Stromal cell of bone marrow (primary cell): ENCODE measurements at regions not wholly inside any gene's neighbourhood (a gene's known extent, or its start where the extent isn't known, plus 50 kb on each side); places are given as distances from the start of the nearest gene placed in this dataset.
"Not testable (repeated sequence)": the region's sequence is repeated elsewhere in the genome, so short reads cannot be mapped to it uniquely, and the experiment has no call there.

Source experiments
- DNase-seq: peaks from one replicate; pipeline ENCODE4 v3.0.0-alpha.2; 2012; ENCODE audit warnings: low read depth

GRCh38 chr10:30763918-30764317, 134.4 kb upstream of the LYZL2 start:
- DNase-seq = no peak

- DNase-seq = no peak
These were observed 133.1 kb upstream of the LYZL2 start for GRCh38 chr10:30762620-30763019.

- DNase-seq = no peak
These were observed 129.9 kb upstream of the LYZL2 start for GRCh38 chr10:30759423-30759822.

DNA sequence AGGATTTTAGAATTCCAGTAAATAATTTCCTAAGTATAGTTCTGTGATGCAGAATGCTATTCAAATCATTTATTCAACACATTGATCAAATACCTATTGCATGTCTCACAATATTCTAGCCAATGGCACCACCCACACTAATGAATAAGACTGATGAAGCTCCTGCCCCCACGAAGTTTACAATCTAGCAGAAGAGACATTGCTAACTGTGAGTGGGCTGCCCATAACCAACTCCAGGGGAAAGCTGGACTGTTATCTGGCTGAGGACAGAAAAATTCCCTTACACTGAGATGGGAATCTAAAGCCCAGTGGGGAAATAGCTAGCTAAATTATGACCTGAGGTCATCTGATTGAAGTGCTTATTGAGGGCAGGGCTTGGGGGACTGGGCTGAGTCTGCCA, 128.8 kb upstream of the LYZL2 start:
- no peak for DNase-seq

- no peak for DNase-seq
These were observed 127.3 kb upstream of the LYZL2 start for GRCh38 chr10:30756896-30757295.

GRCh38 chr10:30756151-30756550, 126.6 kb upstream of the LYZL2 start:
- DNase-seq = no peak

GRCh38 chr10:30755441-30755953, 125.9 kb upstream of the LYZL2 start:
- no peak for DNase-seq

DNA sequence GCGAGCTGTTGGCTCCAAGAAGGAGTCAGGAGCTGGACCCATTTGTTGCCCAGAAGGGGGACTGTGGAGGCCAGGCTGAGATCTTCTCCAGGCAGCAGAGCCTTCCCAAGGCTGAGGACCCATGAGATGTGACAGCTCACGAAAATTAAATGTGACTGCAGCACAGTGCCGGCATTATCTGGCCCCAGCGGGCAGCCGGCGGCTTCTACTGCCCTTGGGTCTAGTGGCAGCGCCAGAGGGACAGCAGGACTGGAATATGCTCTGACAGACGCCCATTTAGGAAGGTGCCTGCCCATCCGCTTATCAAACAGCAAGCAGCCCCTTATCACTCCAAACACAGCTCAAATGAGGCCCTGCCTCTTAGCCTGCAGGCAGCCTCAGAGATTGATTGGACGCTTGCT, 122.9 kb upstream of the LYZL2 start:
- DNase-seq = no peak

DNA sequence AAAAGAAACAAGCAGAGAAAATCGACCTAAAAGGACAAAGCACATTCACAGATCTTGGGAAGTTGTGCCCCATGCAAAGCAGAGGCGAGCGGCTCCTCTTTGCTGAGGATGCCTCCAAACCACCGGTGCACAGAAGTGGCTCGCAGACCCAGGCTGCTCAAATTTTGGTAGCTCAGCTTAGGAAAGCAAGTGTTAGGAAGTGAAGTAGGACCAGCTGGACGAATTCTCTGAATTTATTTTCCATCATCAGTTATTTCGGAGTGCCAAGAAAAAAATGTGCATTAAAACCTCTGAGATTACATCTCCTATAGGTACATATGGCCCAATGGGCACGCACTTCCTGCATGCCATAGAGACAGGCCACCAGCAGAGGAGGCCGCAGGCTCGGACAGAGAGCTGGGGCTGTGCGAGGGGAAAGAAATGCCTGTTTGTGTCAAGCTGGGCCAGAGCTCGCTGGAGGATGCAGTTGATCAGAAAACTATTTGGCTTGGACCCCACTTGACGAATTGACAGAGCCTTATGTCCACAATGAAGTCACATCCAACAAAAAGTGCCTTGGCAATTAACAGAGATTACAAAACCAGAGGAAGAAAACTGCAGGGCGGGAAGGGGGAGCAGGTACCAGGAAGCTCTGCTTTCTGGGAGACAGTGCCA, 122.3 kb upstream of the LYZL2 start:
- DNase-seq = peak; percentile 50

GRCh38 chr10:30750971-30751677, 121.6 kb upstream of the LYZL2 start:
- DNase-seq = no peak

- DNase-seq = no peak
These were observed 119.8 kb upstream of the LYZL2 start for GRCh38 chr10:30749385-30749784.

DNA sequence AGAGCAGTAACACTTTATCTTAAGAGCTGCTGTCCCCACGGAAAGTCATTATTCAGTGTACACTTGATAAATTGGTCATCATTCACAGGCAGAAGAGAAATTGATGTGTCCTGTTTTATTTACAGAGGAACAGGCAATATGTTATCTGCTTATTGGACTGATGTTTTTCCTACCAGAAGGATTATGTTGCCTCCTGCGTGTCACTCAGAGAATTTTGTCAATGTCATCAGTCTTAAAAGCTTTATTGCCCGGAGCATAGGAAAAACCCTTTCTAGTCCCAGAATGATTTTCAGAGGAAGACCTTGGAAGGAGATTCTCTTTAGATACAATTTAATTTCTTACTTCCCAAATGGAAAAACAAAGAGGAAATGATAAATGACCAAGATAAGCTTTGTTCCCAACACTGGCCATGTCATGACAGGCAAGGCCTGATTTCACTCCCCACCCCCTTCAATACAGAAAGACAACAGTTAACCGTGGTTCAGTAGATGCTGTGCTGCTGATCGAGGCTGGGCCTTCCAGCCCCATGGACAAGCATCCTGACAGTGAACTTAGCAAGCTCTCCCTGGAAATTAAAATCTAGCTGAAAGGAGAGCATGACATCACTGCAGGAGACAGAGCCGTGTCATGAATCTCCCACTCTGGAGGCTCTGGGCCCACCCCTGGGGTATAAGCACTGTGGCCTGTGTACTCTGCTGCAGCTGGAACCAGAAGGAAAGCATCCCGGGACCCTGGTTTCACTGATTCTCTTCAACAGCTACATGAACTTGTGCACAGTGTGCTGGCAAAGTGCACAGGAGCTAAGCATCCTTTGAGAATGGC, 118.8 kb upstream of the LYZL2 start:
- DNase-seq = no peak

GRCh38 chr10:30747633-30748032, 118.1 kb upstream of the LYZL2 start:
- DNase-seq = no peak

GRCh38 chr10:30745953-30746352, 116.4 kb upstream of the LYZL2 start:
- no peak for DNase-seq

DNA sequence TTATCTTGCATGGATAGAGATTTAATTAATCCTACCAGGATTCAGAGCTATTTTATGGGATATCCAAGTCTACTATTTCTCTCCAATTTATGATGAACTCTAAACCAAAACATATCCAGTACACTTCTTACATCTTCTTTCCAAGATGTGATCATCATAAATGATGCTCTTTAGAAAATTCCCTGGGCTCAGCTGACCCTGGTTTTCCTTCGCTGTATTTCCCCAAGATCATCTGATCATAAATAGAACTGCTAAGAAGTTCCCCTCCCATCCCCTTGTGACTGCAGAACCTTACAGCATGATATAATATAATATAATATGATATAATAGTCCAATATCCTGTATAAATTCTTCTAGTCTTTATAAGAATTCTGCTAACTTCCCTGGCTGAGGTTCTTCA, 114.6 kb upstream of the LYZL2 start:
- no peak for DNase-seq

DNA sequence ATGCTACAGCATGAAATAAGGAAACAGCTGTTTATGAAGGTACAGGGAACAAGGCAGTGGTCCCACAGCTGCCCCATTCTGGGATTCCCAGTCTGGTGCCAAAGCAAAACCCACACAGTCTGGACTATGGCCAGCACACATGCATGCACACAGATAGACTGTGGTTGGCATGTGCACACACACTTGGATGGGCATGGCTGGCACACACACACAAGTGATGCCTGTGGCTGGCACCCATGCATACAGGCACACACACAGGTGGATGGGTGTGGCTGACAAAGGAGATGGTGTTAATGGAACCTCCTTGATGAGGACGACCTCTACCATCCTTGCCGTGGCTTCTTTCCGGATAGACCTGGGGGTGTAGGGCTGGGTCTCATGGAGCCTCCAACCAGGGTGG, 114.0 kb upstream of the LYZL2 start:
- DNase-seq = no peak

DNA sequence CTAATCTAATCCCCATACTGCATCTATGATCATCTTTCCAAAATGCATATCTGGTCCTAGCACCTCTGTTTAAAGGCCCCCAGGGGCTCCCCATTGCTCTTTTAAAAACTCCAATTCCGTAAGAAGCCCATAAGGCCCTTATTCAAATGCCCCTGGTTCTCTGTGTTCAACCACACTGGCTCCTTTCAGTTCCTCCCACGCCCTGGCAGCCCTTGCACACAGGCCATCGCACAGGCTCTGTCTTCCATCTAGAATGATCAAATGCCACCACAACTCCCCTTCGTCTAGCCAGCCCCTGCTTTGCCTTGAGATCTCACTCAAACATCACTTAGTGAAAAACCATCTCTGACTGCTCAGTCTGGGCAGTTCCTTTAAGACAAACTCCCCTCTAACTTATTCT, 112.9 kb upstream of the LYZL2 start:
- DNase-seq = no peak

DNA sequence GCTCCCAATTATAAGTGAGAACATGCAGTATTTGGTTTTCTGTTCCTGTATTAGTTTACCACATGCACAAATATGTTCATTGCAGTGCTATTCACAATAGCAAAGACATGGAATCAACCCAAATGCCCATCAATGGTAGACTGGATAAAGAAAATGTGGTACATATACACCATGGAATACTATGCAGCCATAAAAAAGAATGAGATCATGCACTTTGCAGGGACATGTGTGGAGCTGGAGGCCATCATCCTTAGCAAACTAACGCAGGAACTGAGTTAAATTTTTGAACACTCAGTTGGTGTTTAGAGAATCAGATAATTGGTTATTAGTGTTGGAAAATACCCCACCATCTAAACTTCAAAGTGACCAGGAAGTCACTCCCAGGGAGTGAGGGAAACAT, 111.2 kb upstream of the LYZL2 start:
- DNase-seq = not testable (repeated sequence)

DNA sequence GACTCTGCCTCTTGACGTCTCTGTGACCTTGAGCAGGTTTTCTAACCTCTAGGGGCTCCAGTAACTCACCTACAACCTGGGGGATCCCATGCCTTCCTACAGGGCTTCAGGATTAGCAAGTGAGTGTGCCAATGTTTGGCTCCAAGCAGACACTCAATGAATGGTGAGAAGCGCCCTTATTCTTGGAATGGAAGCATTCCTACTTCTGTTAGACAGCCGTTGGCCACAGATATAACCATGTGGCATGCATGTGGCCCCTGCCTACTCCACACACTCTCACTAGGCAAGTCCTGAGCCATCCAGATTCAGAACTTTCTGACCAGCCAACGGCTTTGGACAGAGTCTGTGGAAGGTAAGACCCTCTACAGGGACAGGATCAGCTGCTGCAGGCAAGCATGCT, 108.9 kb upstream of the LYZL2 start:
- no peak for DNase-seq

DNA sequence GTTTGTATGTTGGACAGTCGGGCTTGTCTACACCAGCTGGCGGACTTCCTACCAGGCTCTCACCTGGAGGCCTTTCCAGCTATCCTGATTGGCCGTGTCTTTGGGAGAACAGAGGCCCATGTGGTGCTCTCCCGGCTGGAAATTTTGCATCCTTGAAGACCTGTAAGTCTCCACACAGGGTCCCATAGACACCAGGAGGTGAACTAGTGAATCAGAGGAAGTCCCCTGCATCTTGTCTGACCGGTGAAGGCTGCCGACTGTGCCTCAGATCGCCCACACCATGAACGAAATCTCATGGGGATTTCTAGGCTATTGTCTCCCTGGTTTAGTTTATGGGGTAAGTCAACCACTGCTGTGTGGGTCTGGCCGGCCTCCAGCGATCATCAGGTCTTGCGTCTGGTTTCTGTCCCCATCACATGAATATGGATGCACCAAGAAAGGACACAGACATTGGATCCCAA, 108.4 kb upstream of the LYZL2 start:
- no peak for DNase-seq

- peak; percentile 99 for DNase-seq
These were observed 107.2 kb upstream of the LYZL2 start for GRCh38 chr10:30736685-30737232.

DNA sequence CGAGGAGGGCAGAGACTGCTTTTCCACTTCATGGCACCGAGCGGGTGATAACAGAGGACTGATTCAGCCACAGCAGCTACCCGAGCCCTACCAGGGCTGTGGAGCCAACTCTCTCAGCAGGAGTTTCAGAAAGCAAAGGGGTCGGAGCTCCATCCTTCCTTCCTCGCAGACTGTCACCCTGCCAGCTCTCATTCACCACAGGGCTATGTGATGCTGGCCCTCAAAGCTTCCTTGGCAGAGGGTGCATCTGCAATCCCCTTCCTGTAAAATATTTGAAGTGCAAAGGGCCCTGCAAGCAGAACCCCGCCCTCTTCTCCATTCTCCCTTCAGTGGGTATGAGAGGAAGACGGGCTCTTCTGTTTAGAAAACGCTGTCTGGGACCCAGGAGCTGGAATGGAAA, 105.3 kb upstream of the LYZL2 start:
- DNase-seq = no peak

DNA sequence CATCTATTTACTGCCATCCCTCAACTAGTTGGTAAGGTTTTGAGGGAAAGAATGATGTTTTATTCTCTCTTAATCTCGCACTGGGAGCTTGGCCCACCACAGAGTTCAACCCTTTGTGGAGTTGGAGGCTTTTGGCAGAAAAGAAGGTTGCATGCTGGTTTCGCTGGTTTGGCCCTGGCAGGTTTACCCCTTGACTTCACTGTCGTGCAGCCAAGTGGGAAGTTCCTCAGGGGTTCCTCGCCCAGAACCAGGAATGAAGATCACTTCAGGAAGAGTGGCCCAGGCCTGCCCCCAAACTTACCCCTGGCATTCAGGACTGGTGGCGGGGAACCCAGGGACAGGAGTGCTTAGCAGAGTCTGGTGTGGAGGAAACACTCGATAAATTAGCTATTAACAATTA, 103.1 kb upstream of the LYZL2 start:
- no peak for DNase-seq
